Mesodermal cell (in vitro differentiated cells): ENCODE measurements at regions not wholly inside any gene's neighbourhood (a gene's known extent, or its start where the extent isn't known, plus 50 kb on each side); places are given as distances from the start of the nearest gene placed in this dataset.
"Not testable (repeated sequence)": the region's sequence is repeated elsewhere in the genome, so short reads cannot be mapped to it uniquely, and the experiment has no call there.

Experiments used
- H3K27ac ChIP-seq: 2 replicates; pipeline ENCODE4 v1.7.0; 2013; ENCODE audit warnings: mild to moderate bottlenecking, low read depth, low read length, moderate library complexity; ENCODE audit not compliant: severe bottlenecking
- H3K36me3 ChIP-seq: 2 replicates; pipeline ENCODE4 v1.7.1; 2013; ENCODE audit warnings: mild to moderate bottlenecking, low read length, moderate library complexity; ENCODE audit not compliant: control insufficient read depth, insufficient read depth
- H3K4me1 ChIP-seq: one replicate; pipeline ENCODE4 v1.7.1; 2013; ENCODE audit warnings: mild to moderate bottlenecking, low read length; ENCODE audit not compliant: insufficient read depth, control insufficient read depth, poor library complexity, severe bottlenecking
- H3K4me3 ChIP-seq: 2 replicates; pipeline ENCODE4 v1.7.0; 2013; ENCODE audit warnings: low read length, control low read depth, mild to moderate bottlenecking; ENCODE audit not compliant: insufficient read depth, poor library complexity, severe bottlenecking; ENCODE audit errors: extremely low read depth
- H3K9me3 ChIP-seq: 2 replicates; pipeline ENCODE4 v1.7.1; 2013; ENCODE audit warnings: mild to moderate bottlenecking, low read length, moderate library complexity; ENCODE audit not compliant: control insufficient read depth
- WGBS, 2 experiments: methylation state at CpG; one replicate each; pipeline ENCODE4 v1.1.5; 2013; ENCODE audit warnings: missing lambda C conversion rate in 2 of 2; ENCODE audit not compliant: insufficient coverage in 2 of 2; 5-methylcytosine and 5-hydroxymethylcytosine counted together

DNA sequence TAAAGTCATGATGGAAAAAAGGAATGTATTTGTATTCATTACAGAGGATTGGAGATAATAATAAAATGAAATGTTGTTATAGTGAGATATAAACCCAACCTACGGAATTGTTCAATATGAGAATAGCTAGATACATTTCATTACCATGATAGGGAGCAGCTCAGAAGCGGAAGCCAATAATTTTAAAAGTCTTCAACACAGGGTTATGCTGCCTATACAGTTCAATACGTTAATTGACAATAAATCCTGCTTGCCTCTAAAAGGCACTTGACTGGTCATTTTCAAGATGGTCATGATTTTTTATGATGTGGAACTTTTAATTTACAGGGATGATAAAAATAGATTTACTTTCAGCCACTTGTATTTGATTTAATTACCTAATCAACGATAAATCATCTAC is 506.8 kb downstream of the TMEM114 start:
- no peak overlapping the region for H3K4me3 ChIP-seq
- H3K4me1 ChIP-seq: no peaks in the 10 kb centered on the region
- H3K36me3 ChIP-seq: no peaks in the 10 kb centered on the region
- WGBS, 2 experiments: 86% methylated on average over 1 of the region's 4 CpGs; no CpG with 5 or more reads in 1 of the 2 experiments
- no peaks in the 10 kb centered on the region for H3K9me3 ChIP-seq
- H3K27ac ChIP-seq: no peak overlapping the region

DNA sequence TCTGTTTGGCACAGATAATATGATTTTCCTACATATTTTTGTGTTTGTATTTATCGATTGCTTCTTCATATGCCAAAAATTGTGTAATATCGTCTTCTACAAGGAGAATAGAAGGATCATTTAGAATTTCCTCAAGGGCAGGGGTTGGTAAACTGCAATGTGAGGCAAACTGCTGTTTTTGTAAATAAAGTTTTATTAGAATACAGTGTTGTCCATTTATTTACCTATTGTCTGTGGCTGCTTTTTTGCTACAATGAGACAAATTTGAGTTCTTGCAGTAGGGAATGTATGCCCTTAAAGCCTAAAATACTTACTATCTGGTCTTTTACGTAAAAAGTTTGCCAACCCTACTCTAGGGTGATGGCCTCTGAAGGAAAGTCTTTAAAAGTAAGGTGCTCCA is 509.5 kb downstream of the TMEM114 start:
- no peak overlapping the region for H3K4me3 ChIP-seq
- H3K9me3 ChIP-seq: no peaks in the 10 kb centered on the region
- no peaks in the 10 kb centered on the region for H3K4me1 ChIP-seq
- no peak overlapping the region for H3K27ac ChIP-seq
- WGBS, 2 experiments: 100% methylated on average over 1 of the region's 3 CpGs; no CpG with 5 or more reads in 1 of the 2 experiments
- no peaks in the 10 kb centered on the region for H3K36me3 ChIP-seq

GRCh38 chr16:8075271-8075670 is 515.0 kb downstream of the TMEM114 start:
- no peaks in the 10 kb centered on the region for H3K36me3 ChIP-seq

GRCh38 chr16:8070506-8070905 is 519.8 kb downstream of the TMEM114 start:
- Histone ChIP-seq H3K9me3 (no peaks in the 10 kb centered on the region), H3K27ac (no peak overlapping the region), H3K36me3 (no peaks in the 10 kb centered on the region), H3K4me1 (no peaks in the 10 kb centered on the region), H3K4me3 (no peak overlapping the region)
- 40 to 92% methylated on average over 1 to 2 of the region's 2 CpGs for WGBS, 2 experiments

More at GRCh38 chr16:8075271-8075670, 515.0 kb downstream of the TMEM114 start:
- H3K9me3 ChIP-seq: no peaks in the 10 kb centered on the region
- H3K27ac ChIP-seq: no peak overlapping the region
- 79 to 93% methylated on average over 2 of the region's 5 CpGs for WGBS, 2 experiments
- no peaks in the 10 kb centered on the region for H3K4me1 ChIP-seq
- H3K4me3 ChIP-seq: no peak overlapping the region

GRCh38 chr16:8068225-8068624 is 522.1 kb downstream of the TMEM114 start:
- not testable (repeated sequence) for H3K4me3 ChIP-seq, H3K36me3 ChIP-seq, H3K4me1 ChIP-seq, H3K27ac ChIP-seq, H3K9me3 ChIP-seq
- WGBS, 2 experiments: 85 to 86% methylated on average over 3 of the region's 3 CpGs

DNA sequence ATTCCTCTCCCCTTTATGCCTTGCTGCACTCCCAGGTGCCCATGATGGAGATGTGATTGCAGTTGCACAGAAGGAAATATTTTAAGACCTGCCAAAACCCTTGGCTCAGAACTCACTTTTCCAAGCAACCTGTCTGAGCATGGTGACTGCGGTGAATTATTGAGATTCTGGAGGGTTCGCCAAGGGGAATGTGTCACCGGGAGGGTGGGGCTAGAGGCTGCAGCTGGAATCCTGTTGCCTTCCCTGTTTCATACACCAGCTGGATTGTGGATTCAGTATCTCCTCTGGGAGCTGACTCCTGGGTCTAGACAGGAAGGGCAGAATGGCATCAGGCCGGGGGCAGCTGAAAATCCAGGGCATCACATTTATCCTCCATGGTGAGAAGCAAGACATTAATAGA is 527.2 kb downstream of the TMEM114 start:
- no peak overlapping the region for H3K4me3 ChIP-seq
- no peak overlapping the region for H3K27ac ChIP-seq
- WGBS, 2 experiments: 59 to 63% methylated on average over 2 to 3 of the region's 4 CpGs

DNA sequence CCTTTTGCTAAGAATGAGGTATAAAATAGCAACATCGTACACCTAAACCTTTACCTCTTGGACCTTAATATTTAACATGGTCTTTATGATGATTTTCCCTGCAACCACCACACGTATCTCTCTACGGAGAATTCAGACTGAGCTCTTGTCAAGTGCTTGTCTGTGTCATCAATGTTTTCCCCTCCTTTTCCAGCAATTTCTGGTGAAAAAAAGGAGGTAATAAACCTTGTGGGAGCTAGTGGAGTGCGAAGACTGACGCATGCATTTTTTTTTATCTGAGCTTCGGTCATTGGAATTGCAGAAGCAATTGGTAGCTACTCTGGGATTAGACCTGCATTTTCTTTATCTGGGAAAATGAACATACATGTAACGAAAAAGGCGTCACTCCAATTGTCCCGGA is 527.6 kb downstream of the TMEM114 start:
- no peaks in the 10 kb centered on the region for H3K36me3 ChIP-seq
- 85 to 91% methylated on average over 7 to 8 of the region's 9 CpGs for WGBS, 2 experiments
- H3K27ac ChIP-seq: no peak overlapping the region
- no peak overlapping the region for H3K4me3 ChIP-seq
- H3K9me3 ChIP-seq: no peaks in the 10 kb centered on the region
- no peaks in the 10 kb centered on the region for H3K4me1 ChIP-seq

More for the DNA sequence above, 527.2 kb downstream of the TMEM114 start:
- H3K9me3 ChIP-seq: no peaks in the 10 kb centered on the region
- H3K4me1 ChIP-seq: no peaks in the 10 kb centered on the region
- H3K36me3 ChIP-seq: no peaks in the 10 kb centered on the region

- no peaks in the 10 kb centered on the region for H3K4me1 ChIP-seq
- WGBS, 2 experiments: 60 to 94% methylated on average over 1 to 2 of the region's 4 CpGs
- H3K27ac ChIP-seq: no peak overlapping the region
- no peaks in the 10 kb centered on the region for H3K9me3 ChIP-seq
- H3K4me3 ChIP-seq: no peak overlapping the region
- no peaks in the 10 kb centered on the region for H3K36me3 ChIP-seq
Observed at GRCh38 chr16:8055761-8056160, 534.5 kb downstream of the TMEM114 start.

- H3K9me3 ChIP-seq: no peaks in the 10 kb centered on the region
- H3K27ac ChIP-seq: no peak overlapping the region
- H3K4me3 ChIP-seq: no peak overlapping the region
- H3K4me1 ChIP-seq: no peaks in the 10 kb centered on the region
- no peaks in the 10 kb centered on the region for H3K36me3 ChIP-seq
- WGBS, 2 experiments: 90 to 98% methylated on average over 4 of the region's 4 CpGs
Observed at GRCh38 chr16:8053437-8053836, 536.9 kb downstream of the TMEM114 start.

GRCh38 chr16:8048433-8048832 is 541.9 kb downstream of the TMEM114 start:
- Histone ChIP-seq H3K27ac (no peak overlapping the region), H3K9me3 (no peaks in the 10 kb centered on the region), H3K36me3 (no peaks in the 10 kb centered on the region), H3K4me3 (no peak overlapping the region), H3K4me1 (no peaks in the 10 kb centered on the region)
- WGBS, 2 experiments: 80 to 100% methylated on average over 1 of the region's 4 CpGs

GRCh38 chr16:8047736-8048135 is 542.6 kb downstream of the TMEM114 start:
- H3K9me3 ChIP-seq: no peaks in the 10 kb centered on the region
- H3K36me3 ChIP-seq: no peaks in the 10 kb centered on the region
- no peak overlapping the region for H3K4me3 ChIP-seq
- H3K27ac ChIP-seq: no peak overlapping the region
- WGBS, 2 experiments: 85 to 91% methylated on average over 5 to 7 of the region's 7 CpGs
- no peaks in the 10 kb centered on the region for H3K4me1 ChIP-seq
